GM18907 (cell line): ENCODE measurements at regions not wholly inside any gene's neighbourhood (a gene's known extent, or its start where the extent isn't known, plus 50 kb on each side); places are given as distances from the start of the nearest gene placed in this dataset.
"Not testable (repeated sequence)": the region's sequence is repeated elsewhere in the genome, so short reads cannot be mapped to it uniquely, and the experiment has no call there.

Source experiments
- ATAC-seq: cut with Tn5 transposase; IDR thresholded peaks from one replicate; pipeline ENCODE4 v1.9.1; 2021; ENCODE audit warnings: mild to moderate bottlenecking, moderate library complexity; ENCODE audit not compliant: unreplicated experiment

DNA sequence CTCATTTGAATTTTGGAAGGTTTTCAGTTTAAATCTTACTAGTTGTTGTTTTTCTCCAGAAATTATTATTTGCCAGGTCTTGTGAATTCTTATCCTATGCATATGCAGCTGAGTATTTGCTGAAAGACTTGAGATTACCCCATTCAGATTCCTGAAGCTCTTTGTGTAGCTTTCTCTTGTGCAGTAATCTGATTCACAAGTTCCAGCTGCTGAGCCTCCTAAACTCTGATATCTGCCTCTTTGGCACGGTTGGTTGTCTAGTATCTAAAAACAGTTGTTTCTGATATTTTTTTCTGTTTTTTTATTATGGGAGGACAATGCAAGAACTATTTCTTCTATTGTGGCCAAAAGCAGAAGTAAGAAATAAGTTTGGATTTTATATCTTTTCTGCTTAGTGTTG, 863.9 kb upstream of the MANEA start:
- ATAC-seq, result no peak

DNA sequence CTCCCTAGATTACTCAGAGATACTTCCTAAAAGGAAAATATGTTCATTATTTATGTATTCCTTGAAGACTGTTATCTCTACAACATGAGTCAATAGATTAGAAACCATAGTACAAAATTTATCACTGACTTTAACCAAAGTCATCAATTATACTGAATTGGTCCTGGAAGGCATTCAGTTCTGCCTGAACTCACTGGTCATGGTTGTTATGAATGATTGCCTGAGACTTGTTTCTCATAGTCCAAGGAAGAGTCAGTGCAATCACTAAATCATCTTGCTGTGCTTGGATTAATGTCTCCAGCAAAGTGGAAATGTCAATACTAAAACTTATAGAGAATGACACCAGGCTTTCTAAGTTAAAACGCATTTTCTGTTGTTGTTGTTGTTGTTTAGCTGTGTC, 878.6 kb upstream of the MANEA start:
- no peak for ATAC-seq

GRCh38 chr6:94687255-94687654, 890.1 kb upstream of the MANEA start:
- ATAC-seq, result not testable (repeated sequence)

GRCh38 chr6:94683409-94683808, 893.9 kb upstream of the MANEA start:
- no peak for ATAC-seq

DNA sequence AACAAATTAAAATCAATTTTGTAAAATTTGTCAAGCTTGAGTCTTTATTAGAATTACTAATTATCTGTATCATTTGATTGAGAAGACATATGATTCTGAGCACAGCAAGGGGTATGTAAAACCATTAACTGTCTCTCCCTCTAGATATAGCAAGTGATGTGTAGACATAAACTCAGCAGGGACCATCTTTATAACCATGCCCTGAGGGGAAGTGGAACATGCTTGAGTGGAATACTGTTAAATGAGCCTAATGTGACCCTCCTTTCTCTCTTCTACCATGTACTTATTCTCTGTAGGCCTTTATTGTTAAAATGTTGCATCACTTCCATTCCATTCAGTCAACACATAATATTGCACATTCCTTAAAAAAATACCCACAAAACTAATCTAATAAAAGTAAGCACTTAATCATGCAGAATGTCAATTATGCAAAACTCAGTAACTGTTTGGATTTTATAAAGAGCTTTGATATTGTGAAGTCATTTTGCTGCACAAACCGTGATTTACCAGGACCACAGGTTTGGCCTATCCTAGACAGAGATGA, 896.6 kb upstream of the MANEA start:
- ATAC-seq, result no peak

DNA sequence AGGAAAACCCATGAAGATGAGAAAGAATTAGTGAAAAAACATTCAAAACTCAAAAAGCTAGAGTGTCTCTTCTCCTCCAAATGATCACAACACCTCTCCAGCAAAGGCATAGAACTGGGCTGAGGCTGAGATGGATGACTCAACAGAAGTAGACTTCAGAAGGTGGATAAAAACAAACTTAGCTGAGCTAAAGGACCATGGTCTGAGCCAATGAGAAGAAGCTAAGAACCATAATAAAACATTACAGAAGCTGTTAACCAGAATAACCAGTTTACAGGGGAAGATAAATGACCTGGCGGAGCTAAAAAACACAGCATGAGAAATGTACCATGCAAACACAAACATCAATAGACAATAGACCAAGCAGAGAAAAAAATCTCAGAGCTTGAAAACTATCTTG, 904.1 kb upstream of the MANEA start:
- no peak for ATAC-seq

- no peak for ATAC-seq
Measured at GRCh38 chr6:94670017-94670416, 907.3 kb upstream of the MANEA start.

DNA sequence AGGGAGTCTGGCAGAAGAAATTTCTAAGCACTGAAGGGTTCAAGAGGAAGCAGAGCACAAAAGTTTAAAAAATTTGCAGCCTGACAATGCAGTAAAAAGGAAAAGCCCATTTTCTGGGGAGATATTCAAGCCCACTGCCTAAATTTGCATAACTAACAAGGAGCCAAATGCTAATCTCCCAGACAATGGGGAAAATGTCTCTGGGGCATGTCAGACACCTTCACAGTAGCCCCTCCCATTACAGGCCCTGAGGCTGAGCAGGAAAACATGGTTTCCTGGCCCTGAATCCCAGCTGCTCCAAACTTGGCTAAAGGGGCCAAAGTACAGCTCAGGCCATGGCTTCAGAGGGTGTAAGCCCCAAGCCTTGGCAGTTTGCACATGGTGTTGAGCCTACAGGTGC, 908.5 kb upstream of the MANEA start:
- ATAC-seq, result no peak

DNA sequence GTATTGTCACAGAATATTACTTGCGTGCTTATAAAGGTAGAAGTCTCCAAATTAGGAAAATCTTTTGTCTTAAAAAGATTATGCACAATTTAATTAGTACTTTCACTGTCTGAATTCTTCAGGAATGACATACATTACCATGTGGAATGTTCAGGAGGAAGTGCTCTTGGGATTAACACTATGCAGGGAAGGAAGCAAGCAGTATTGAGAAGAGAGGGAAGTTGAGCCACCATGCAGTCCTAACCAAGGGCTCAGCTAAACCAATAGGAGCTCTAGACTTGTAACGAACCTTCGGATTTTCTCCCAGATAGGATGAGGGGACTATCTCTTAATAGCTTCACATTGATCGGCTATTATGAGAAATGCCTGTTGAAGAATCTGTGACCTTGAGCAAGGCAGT, 918.4 kb upstream of the MANEA start:
- ATAC-seq, result no peak

- ATAC-seq, result no peak
Measured at GRCh38 chr6:94651239-94651638, 926.1 kb upstream of the MANEA start.

DNA sequence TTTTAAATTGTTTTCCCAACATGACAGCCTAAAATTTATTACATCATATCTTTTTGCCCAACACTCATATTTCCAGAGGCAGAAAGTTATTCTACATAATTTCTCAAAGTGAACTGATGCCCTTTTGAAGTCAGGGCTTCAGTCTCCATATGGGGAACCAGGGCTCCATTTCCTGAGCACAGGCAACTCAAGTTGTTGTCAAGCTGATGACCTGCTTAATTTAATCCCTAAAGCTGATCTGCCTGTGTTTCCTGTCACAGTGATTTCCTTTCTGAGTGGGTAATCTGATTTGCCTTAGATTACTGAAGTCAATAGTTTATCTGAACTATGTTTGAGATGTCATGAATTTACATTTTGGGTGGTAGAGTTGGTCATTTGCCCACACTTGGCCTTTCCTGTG, 932.1 kb upstream of the MANEA start:
- ATAC-seq, result no peak

DNA sequence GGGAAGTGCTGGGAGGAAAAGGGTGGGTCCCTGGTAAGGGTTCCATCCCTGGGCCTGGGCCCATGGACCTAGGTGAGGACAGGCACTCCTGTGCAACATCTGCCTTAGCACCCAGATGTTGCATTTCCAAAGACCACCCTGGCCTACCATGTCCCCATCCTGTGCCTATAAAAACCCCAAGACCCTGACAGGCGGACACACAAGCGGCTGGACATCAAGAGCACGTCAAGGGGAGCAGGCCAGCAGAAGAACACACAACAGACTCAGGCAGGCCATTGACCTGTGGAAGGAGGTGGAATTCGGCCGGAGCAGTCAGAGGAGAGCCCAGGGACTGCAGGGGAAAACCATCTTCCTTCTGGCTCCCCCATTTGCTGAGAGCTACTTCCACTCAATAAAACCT, 937.8 kb upstream of the MANEA start:
- no peak for ATAC-seq

- no peak for ATAC-seq
Measured at GRCh38 chr6:94636780-94637385, 940.5 kb upstream of the MANEA start.

GRCh38 chr6:94623586-94623985, 953.7 kb upstream of the MANEA start:
- no peak for ATAC-seq

DNA sequence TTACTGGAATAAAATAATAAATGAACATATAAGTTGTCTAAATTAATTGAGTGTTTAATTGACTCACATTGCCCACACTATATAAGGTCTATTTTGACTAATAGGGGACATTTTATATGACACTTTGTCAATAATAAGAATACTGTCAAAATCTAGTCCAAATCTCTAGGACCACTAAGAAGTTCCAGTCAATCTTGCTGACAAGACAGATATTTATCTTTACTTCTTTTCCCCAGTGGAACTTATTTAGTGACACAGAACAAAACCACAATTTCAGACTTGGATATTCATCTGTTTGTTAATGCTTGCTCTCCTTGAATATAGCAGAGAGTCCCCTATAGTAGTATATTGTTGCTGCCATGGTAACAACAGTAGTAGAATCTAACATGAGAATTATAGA, 954.6 kb upstream of the MANEA start:
- no peak for ATAC-seq

GRCh38 chr6:94600636-94601035, 976.7 kb upstream of the MANEA start:
- no peak for ATAC-seq

DNA sequence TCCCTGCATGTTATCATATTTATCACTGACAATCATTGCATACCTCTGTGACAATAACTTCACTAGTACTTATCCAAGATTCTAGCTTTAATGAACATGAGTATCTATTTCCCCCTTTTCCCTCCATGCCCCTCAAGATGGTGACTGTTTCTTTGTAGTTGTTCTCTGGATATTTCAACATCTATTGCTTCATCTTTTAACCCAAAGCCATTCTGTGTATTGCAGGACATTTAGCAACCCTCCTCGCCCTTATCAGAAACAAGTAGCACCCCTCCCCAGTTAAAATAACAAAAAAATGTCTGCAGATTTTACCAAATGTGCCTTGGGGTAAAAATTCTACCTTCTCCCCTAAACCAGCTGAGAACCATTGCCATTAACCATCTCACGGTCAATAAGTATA, 979.8 kb upstream of the MANEA start:
- ATAC-seq, result no peak

GRCh38 chr6:94590416-94590815, 986.9 kb upstream of the MANEA start:
- ATAC-seq, result no peak

DNA sequence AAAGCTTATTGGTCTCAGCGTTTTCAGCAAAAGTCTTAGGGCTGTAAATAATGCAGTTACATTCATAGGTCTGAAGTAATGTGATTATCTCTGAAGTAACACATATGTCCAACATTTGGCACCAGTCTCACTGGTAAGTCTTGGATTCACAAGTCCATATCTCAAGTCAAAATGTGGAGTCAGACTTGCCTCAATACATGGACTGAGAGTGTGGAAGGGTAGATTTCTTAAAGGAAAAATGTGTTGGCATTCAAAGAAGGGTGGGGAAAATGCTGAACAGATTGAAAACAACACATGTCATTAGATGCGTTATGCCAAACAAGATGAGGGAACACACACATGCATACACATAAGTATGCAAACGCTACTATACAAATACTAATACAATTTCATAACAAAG, 989.0 kb upstream of the MANEA start:
- no peak for ATAC-seq

DNA sequence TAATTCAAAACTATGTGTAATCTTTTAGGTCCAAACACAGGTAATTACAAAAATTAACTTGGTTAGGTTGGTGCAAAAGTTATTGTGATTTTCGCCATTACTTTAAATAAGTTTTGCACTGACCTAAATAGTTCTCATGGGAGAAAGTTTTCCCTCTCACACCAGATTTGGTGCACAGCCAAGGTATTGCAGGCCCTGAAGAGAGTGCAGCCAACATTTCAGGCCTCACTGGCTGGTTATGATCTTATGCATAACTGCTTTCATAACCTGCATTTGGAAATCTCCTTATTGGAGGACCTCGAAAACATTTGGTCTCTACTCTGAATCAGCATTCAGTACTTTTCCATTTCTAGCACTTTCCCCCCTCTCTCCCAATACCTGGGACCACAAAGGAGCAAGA, 993.1 kb upstream of the MANEA start:
- no peak for ATAC-seq

GRCh38 chr6:94570581-94570980, 1006.8 kb upstream of the MANEA start:
- ATAC-seq, result no peak

DNA sequence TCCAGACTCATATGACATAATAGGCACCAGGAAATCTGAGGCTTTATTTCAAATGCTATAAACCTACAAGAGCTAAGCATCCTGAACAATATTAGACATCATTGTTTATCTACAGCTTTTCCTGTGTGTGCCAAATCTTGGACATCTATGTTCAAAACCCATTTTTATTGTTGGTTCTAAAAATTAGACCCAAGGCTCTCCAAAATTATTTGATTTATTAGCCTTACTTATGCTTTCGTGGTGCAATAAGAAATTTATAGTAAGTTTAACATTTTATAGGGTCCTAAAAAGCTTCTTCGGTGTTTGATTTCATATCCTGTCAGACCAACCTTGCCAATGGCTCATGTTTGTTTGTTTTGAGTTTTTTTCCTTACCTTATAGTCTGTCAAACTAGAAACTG, 1014.5 kb upstream of the MANEA start:
- no peak for ATAC-seq

DNA sequence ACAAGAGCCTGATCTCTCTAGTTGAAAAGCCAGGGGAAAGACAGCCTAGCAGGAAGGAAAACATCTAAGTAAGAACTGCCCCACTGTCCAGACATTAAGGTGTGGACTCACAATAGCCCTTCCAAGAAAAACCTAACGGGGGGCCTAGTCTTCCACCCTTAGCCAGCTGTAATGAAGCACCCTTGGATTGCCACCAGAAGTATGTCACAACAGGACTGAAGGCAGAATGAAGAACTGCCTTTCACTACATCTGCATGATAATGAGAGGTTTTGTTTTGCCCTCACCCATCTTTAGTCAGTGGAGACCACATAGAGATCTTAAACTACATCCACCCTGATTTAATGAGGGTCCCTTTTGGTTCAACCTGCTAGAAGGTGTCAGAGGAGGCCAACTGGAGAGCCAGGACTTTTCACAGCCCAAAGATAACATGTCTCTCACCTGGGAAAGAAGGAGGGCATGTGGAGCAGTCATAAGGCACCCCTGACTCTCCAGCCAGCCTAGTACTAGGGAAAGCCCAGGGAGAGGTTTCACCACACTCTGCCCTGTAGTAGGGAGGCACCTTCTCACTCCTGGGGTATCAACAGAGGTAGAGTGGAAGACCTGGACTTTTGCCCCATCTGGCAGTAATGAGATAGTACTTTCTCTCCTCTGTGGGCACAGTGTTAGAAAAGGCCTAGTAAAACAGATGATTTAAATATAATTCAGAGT, 1017.4 kb upstream of the MANEA start:
- no peak for ATAC-seq
